ENCODE measurements at regions not wholly inside any gene's neighbourhood (a gene's known extent, or its start where the extent isn't known, plus 50 kb on each side); places are given as distances from the start of the nearest gene placed in this dataset.

- DNase-seq (no peak), ATAC-seq (no peak)
- Mint-ChIP-seq H3K4me3 (no peak overlapping the region), H3K27ac (no peak overlapping the region), H3K36me3 (no peaks in the 10 kb centered on the region), H3K9me3 (peaks cover 7 to 9% of the 10 kb centered on the region in 2 donors), H3K4me1 (no peaks in the 10 kb centered on the region), H3K27me3 (ENCODE audit: low read depth in 2 of 2) (no peaks in the 10 kb centered on the region)
- no peaks in the 10 kb centered on the region for H3K4me1 ChIP-seq (ENCODE audit: control insufficient read depth, insufficient read depth, low read length)
- no peak overlapping the region for H3K27ac ChIP-seq (ENCODE audit: low read length)
- H3K27me3 ChIP-seq (ENCODE audit: control insufficient read depth, insufficient read depth, low read length): no peaks in the 10 kb centered on the region
- H3K4me3 ChIP-seq (ENCODE audit: low read length): no peak overlapping the region
- TF ChIP-seq CTCF (IDR thresholded peaks at IDR 0.05): no peak
- no peaks in the 10 kb centered on the region for H3K36me3 ChIP-seq (ENCODE audit: control insufficient read depth, insufficient read depth, low read length)
- intact Hi-C loops (cut with micrococcal nuclease): no loop called here
- H3K9me3 ChIP-seq (ENCODE audit: control insufficient read depth, insufficient read depth, low read length): no peaks in the 10 kb centered on the region
- 85% methylated on average over 7 of the region's 10 CpGs for WGBS (ENCODE audit: insufficient coverage)
These were observed 368.4 kb upstream of the GRAMD2B start for GRCh38 chr5:126054577-126055347.

- Mint-ChIP-seq H3K27me3 (ENCODE audit: low read depth in 2 of 2) (no peaks in the 10 kb centered on the region), H3K4me3 (no peak overlapping the region), H3K9me3 (peaks cover 7 to 9% of the 10 kb centered on the region in 2 donors), H3K4me1 (no peaks in the 10 kb centered on the region), H3K27ac (no peak overlapping the region), H3K36me3 (no peaks in the 10 kb centered on the region)
- Histone ChIP-seq H3K4me1 (ENCODE audit: control insufficient read depth, insufficient read depth, low read length) (no peaks in the 10 kb centered on the region), H3K4me3 (ENCODE audit: low read length) (no peak overlapping the region), H3K27me3 (ENCODE audit: control insufficient read depth, insufficient read depth, low read length) (no peaks in the 10 kb centered on the region), H3K27ac (ENCODE audit: low read length) (no peak overlapping the region), H3K9me3 (ENCODE audit: control insufficient read depth, insufficient read depth, low read length) (no peaks in the 10 kb centered on the region), H3K36me3 (ENCODE audit: control insufficient read depth, insufficient read depth, low read length) (no peaks in the 10 kb centered on the region)
- intact Hi-C loops (cut with micrococcal nuclease): no loop called here
- ATAC-seq (no peak), DNase-seq (no peak)
- 100% methylated on average over 1 of the region's 2 CpGs for WGBS (ENCODE audit: insufficient coverage)
- TF ChIP-seq CTCF (IDR thresholded peaks at IDR 0.05): no peak
These were observed 367.9 kb upstream of the GRAMD2B start for GRCh38 chr5:126055348-126055729.

- Mint-ChIP-seq H3K9me3 (peaks cover 7 to 9% of the 10 kb centered on the region in 2 donors), H3K27ac (no peak overlapping the region), H3K4me3 (no peak overlapping the region), H3K36me3 (no peaks in the 10 kb centered on the region), H3K4me1 (no peaks in the 10 kb centered on the region), H3K27me3 (ENCODE audit: low read depth in 2 of 2) (no peaks in the 10 kb centered on the region)
- WGBS (ENCODE audit: insufficient coverage): no CpG with 5 or more reads among the region's 1 CpG
- no peak for DNase-seq
- intact Hi-C loops (cut with micrococcal nuclease): no loop called here
- Histone ChIP-seq H3K27me3 (ENCODE audit: control insufficient read depth, insufficient read depth, low read length) (no peaks in the 10 kb centered on the region), H3K4me1 (ENCODE audit: control insufficient read depth, insufficient read depth, low read length) (no peaks in the 10 kb centered on the region), H3K27ac (ENCODE audit: low read length) (no peak overlapping the region), H3K4me3 (ENCODE audit: low read length) (no peak overlapping the region), H3K9me3 (ENCODE audit: control insufficient read depth, insufficient read depth, low read length) (no peaks in the 10 kb centered on the region), H3K36me3 (ENCODE audit: control insufficient read depth, insufficient read depth, low read length) (no peaks in the 10 kb centered on the region)
- TF ChIP-seq CTCF (IDR thresholded peaks at IDR 0.05): no peak
- ATAC-seq: no peak
These were observed 366.9 kb upstream of the GRAMD2B start for GRCh38 chr5:126056352-126056751.

Measured in natural killer cell (primary cell).